ENCODE measurements at regions not wholly inside any gene's neighbourhood (a gene's known extent, or its start where the extent isn't known, plus 50 kb on each side); places are given as distances from the start of the nearest gene placed in this dataset.

DNA sequence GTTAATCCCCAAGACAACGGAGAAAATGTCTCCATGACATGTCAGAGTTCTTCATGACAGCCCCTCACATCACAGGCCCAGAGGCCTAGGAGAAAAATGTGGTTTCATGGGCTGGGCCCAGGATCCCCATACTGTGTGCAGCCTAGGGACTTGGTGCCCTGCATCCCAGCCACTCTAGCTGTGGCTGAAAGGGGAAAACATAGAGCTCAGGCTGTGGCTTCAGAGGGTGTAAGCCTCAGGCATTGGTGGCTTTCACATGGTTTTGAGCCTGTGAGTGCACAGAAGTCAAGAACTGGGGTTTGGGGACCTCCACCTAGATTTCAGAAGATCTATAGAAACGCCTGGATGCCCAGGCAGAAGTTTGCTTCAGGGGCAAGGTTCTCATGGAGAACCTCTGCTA is 122.8 kb downstream of the FHL5 start:
- TF ChIP-seq, protein P1, sequence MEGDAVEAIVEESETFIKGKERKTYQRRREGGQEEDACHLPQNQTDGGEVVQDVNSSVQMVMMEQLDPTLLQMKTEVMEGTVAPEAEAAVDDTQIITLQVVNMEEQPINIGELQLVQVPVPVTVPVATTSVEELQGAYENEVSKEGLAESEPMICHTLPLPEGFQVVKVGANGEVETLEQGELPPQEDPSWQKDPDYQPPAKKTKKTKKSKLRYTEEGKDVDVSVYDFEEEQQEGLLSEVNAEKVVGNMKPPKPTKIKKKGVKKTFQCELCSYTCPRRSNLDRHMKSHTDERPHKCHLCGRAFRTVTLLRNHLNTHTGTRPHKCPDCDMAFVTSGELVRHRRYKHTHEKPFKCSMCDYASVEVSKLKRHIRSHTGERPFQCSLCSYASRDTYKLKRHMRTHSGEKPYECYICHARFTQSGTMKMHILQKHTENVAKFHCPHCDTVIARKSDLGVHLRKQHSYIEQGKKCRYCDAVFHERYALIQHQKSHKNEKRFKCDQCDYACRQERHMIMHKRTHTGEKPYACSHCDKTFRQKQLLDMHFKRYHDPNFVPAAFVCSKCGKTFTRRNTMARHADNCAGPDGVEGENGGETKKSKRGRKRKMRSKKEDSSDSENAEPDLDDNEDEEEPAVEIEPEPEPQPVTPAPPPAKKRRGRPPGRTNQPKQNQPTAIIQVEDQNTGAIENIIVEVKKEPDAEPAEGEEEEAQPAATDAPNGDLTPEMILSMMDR (IDR thresholded peaks at IDR 0.05; ENCODE audit: insufficient read depth, missing control alignments): no peak
- DNase-seq (ENCODE audit: insufficient read length, low spot score) (no peak), FAIRE-seq (no peak)

DNA sequence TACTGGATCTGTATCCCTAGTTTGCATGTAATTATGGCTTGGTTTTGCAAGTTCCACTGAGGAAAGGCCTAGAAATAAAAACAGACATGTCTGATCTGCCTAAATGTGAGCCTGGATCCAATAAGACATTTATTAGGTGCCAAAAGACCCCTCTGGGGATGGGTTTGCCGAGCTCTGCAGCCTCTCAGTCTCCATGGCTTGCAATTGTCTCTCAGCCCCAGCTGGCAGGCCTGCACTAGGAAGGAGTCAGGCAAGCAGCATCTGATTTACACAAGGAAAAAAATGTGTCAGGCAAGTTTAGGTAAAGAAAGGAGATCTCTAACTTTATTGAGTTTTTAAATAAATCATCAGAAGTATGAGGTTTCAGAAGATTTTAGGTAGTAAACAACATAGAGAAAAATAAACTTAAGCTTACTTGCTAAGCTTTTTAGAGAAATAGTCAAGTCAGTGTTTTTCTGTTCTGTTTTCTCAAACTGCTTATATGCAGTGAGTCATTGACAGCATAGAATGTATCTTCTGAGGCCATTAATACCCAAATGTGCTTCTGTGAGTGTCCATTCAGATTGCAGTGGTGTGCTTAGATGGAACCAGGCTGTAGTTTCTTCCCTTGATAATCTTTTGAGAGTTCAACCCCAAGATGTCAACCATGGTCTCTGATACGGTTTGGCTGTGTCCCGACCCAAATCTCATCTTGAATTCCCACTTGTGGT is 121.0 kb downstream of the FHL5 start:
- TF ChIP-seq, protein P1 (IDR thresholded peaks at IDR 0.05; ENCODE audit: insufficient read depth, missing control alignments): no peak
- DNase-seq (ENCODE audit: insufficient read length, low spot score): no peak
- FAIRE-seq: no peak

DNA sequence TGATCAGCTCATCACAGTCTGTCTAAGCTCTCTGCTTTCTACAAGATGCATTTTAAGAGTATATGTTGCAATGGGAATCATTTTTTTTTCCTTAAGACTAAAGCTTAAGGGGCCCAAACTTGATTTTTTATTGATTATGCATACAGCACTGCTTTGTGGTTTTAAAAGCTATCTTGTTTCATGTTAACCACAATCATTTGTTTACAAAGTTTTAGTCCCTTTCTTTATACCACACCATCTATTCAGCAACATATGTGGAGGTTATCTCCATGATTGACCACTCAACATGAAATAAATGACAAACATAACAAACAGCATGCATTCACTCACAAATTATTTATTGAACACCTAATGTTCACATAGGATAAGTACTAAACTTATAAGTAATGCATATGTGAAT is 119.1 kb downstream of the FHL5 start:
- TF ChIP-seq, protein P1 (IDR thresholded peaks at IDR 0.05; ENCODE audit: insufficient read depth, missing control alignments): no peak
- FAIRE-seq: no peak
- DNase-seq (ENCODE audit: insufficient read length, low spot score): no peak

DNA sequence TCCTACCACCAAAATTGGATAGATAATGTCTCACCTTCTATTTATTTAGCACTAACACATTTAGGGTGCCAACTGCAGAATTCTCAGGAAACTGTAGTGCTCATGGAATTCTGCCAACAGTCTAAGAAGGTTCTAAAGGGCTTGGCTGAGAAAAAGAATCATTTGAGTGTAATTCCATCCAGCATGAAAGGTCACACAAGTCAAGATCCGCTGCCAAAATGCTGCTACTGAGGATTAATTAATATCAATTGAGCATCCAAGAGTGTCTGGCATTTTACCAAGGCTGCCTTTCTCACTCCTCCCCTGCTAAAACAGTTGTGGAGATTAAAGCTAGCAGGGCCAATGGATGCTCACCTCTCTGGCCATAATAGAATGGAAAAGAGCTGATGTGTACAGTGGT is 112.7 kb downstream of the FHL5 start:
- no peak for FAIRE-seq
- TF ChIP-seq, protein P1 (IDR thresholded peaks at IDR 0.05; ENCODE audit: insufficient read depth, missing control alignments): no peak

More for the DNA sequence above, 112.7 kb downstream of the FHL5 start:
- no peak for DNase-seq (ENCODE audit: insufficient read length, low spot score)

All from D721Med (cell line).